GM19240 (cell line): ENCODE measurements at regions not wholly inside any gene's neighbourhood (a gene's known extent, or its start where the extent isn't known, plus 50 kb on each side); places are given as distances from the start of the nearest gene placed in this dataset.

Experiments used
- DNase-seq: peaks from one replicate; pipeline ENCODE4 v3.0.0; 2011; ENCODE audit warnings: low spot score; ENCODE audit not compliant: insufficient read length

GRCh38 chr3:188940573-188940932 lies 231.2 kb upstream of the TPRG1 start:
- no peak for DNase-seq

- no peak for DNase-seq
Measured at GRCh38 chr3:188941103-188941502, 230.7 kb upstream of the TPRG1 start.

- DNase-seq: no peak
Measured at GRCh38 chr3:188942191-188942590, 229.6 kb upstream of the TPRG1 start.

GRCh38 chr3:188943591-188943990 lies 228.2 kb upstream of the TPRG1 start:
- no peak for DNase-seq

- no peak for DNase-seq
Measured at GRCh38 chr3:188944108-188944507, 227.7 kb upstream of the TPRG1 start.

GRCh38 chr3:188946351-188947240 lies 225.2 kb upstream of the TPRG1 start:
- no peak for DNase-seq

GRCh38 chr3:188947401-188948280 lies 224.1 kb upstream of the TPRG1 start:
- DNase-seq: no peak

GRCh38 chr3:188948281-188948996 lies 223.3 kb upstream of the TPRG1 start:
- DNase-seq: no peak

- no peak for DNase-seq
Measured at GRCh38 chr3:188948997-188949389, 222.8 kb upstream of the TPRG1 start.

- DNase-seq: no peak
Measured at GRCh38 chr3:188949456-188949855, 222.3 kb upstream of the TPRG1 start.

GRCh38 chr3:188949996-188950395 lies 221.8 kb upstream of the TPRG1 start:
- no peak for DNase-seq

GRCh38 chr3:188950832-188951489 lies 220.8 kb upstream of the TPRG1 start:
- no peak for DNase-seq

- DNase-seq: no peak
Measured at GRCh38 chr3:188951734-188952133, 220.0 kb upstream of the TPRG1 start.

GRCh38 chr3:188954590-188955208 lies 217.1 kb upstream of the TPRG1 start:
- peak; percentile 64 for DNase-seq

GRCh38 chr3:188955919-188956318 lies 215.9 kb upstream of the TPRG1 start:
- no peak for DNase-seq

- DNase-seq: no peak
Measured at GRCh38 chr3:188956839-188957489, 214.8 kb upstream of the TPRG1 start.

GRCh38 chr3:188959013-188959412 lies 212.8 kb upstream of the TPRG1 start:
- no peak for DNase-seq

GRCh38 chr3:188962253-188963247 lies 209.2 kb upstream of the TPRG1 start:
- DNase-seq: no peak

- DNase-seq: no peak
Measured at GRCh38 chr3:188964957-188965356, 206.8 kb upstream of the TPRG1 start.
